ENCODE measurements at regions not wholly inside any gene's neighbourhood (a gene's known extent, or its start where the extent isn't known, plus 50 kb on each side); places are given as distances from the start of the nearest gene placed in this dataset.
A peak's percentile ranks its signal among the peaks of the same experiment; 100 is the strongest.
"Not testable (repeated sequence)": the region's sequence is repeated elsewhere in the genome, so short reads cannot be mapped to it uniquely, and the experiment has no call there.

GRCh38 chr2:236354056-236354940 lies 90.1 kb upstream of the ASB18 start:
- DNase-seq (ENCODE audit: low spot score) (no peak), ATAC-seq (ENCODE audit: low FRiP score) (no peak)
- no peak for TF ChIP-seq CTCF (IDR thresholded peaks at IDR 0.05)

- no peak for TF ChIP-seq CTCF (IDR thresholded peaks at IDR 0.05)
- DNase-seq (ENCODE audit: low spot score), result no peak
- no peak for ATAC-seq (ENCODE audit: low FRiP score)
These were observed 90.9 kb upstream of the ASB18 start for GRCh38 chr2:236354973-236355595.

GRCh38 chr2:236355911-236356310 lies 91.7 kb upstream of the ASB18 start:
- no peak for TF ChIP-seq CTCF (IDR thresholded peaks at IDR 0.05)
- DNase-seq (ENCODE audit: low spot score), result no peak
- ATAC-seq (ENCODE audit: low FRiP score), result no peak

- not testable (repeated sequence) for DNase-seq (ENCODE audit: low spot score); ATAC-seq (ENCODE audit: low FRiP score)
These were observed 92.1 kb upstream of the ASB18 start for GRCh38 chr2:236356321-236356720.

GRCh38 chr2:236358482-236358881 lies 94.3 kb upstream of the ASB18 start:
- not testable (repeated sequence) for ATAC-seq (ENCODE audit: low FRiP score); DNase-seq (ENCODE audit: low spot score)

GRCh38 chr2:236359426-236360045 lies 95.3 kb upstream of the ASB18 start:
- no peak for TF ChIP-seq CTCF (IDR thresholded peaks at IDR 0.05)
- ATAC-seq (ENCODE audit: low FRiP score), result no peak
- DNase-seq (ENCODE audit: low spot score), result no peak

GRCh38 chr2:236360496-236360895 lies 96.3 kb upstream of the ASB18 start:
- no peak for DNase-seq (ENCODE audit: low spot score)
- peak; percentile 72 for ATAC-seq (ENCODE audit: low FRiP score)

More at GRCh38 chr2:236360496-236360895, 96.3 kb upstream of the ASB18 start:
- no peak for TF ChIP-seq CTCF (IDR thresholded peaks at IDR 0.05)

Measured in omental fat pad (tissue), 3 donors.